Cardiac fibroblast (primary cell): ENCODE measurements at regions not wholly inside any gene's neighbourhood (a gene's known extent, or its start where the extent isn't known, plus 50 kb on each side); places are given as distances from the start of the nearest gene placed in this dataset.

ENCODE experiments used
- DNase-seq, 2 donors: peaks; one replicate each; pipeline versions ENCODE4 v3.0.0 to v3.0.0-alpha.2; 2010; ENCODE audit warnings: low read depth in 2 of 2
- H3K4me3 ChIP-seq, 2 donors: replicated peaks in 1 of 2; 1 replicate in 1 of 2; 2 replicates in 1 of 2; pipeline ENCODE4 v1.5.1; 2011; ENCODE audit warnings: low read depth in 2 of 2, low read length in 2 of 2, mild to moderate bottlenecking in 2 of 2, moderate library complexity in 1 of 2
- CTCF ChIP-seq: IDR thresholded peaks from one replicate; pipeline ENCODE4 v1.5.1; 2011; ENCODE audit warnings: low read depth, mild to moderate bottlenecking, low read length, inconsistent platforms

GRCh38 chr4:148497258-148497657, 55.0 kb upstream of the NR3C2 start:
- no peak overlapping the region for H3K4me3 ChIP-seq
- no peak for DNase-seq
- TF ChIP-seq CTCF, result no peak

DNA sequence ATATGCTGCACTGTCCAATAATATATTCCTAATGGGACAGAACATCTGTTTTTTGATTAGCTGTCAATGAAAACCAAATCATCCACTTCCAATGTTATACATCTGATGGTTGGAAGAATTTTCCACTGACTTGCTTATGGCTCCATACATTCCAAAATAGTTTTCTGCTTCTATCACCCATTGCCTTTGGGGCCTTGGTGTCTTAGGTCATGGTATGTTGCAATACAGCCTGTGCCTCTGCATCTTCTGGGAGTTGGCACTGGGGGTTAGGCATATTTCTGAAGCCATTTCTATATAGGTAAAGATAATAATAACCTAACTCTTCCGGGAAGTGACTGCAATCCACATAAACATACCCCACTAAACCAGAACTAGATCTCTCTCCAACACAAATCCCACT, 53.2 kb upstream of the NR3C2 start:
- H3K4me3 ChIP-seq, result no peak overlapping the region
- DNase-seq, result peak in 1 of 2 donors; percentile 5
- no peak for TF ChIP-seq CTCF
